Stimulated activated CD4-positive, alpha-beta T cell treated with anti-CD3 and anti-CD28 coated beads, Interleukin-4, amount 100 ng/mL, for 48 hours (primary cell): ENCODE measurements at regions not wholly inside any gene's neighbourhood (a gene's known extent, or its start where the extent isn't known, plus 50 kb on each side); places are given as distances from the start of the nearest gene placed in this dataset.
A peak's percentile ranks its signal among the peaks of the same experiment; 100 is the strongest.

Experiments used
- DNase-seq, 2 donors: peaks; one replicate each; pipeline ENCODE4 v3.0.0-alpha.2; 2020; ENCODE audit warnings: low read depth in 2 of 2

DNA sequence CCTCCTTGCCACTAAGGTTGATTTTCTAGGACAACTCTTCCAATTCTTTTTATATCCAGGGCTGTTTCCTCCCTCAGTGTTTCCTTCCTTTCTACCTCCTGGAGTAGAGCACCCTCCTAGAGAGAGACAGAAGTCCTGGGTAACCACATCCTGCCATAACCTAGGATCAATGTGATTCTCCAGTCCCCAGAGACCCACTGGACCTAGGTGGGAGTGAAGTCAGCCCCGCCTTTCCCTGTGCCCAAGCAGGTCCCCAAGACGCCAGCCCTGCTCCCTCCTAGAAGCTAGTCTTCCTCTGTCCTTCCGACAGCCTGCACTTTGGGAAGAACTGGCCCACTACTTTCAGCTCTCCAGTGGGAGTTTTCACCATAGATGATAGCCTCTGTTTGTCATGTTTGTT is 166.8 kb upstream of the PLEKHG7 start:
- DNase-seq = no peak

DNA sequence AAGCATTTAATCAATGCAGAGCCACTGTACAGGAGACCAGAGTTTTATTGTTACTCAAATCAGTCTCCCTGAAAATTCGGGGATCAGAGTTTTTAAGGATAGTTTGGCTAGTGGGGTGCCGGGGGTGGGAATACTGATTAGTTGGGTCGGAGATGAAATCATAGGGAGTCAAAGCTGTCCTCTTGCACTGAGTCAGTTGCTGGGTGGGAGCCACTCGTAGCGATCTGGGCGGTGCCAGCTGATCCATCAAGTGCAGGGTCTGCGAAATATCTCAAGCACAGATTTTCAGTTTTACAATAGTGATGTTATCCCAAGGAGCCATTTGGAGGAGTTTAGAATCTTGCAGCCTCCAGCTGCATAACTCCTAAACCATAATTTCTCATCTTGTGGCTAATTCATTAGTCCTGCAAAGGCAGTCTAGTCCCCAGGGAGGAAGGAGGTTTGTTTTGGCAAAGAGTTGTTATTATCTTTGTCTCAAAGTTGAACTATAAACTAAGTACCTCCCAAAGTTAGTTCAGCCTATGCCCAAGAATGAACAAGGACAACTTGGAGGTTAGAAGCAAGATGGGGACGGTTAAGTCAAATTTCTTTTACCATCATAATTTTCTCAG is 169.4 kb upstream of the PLEKHG7 start:
- DNase-seq = no peak

DNA sequence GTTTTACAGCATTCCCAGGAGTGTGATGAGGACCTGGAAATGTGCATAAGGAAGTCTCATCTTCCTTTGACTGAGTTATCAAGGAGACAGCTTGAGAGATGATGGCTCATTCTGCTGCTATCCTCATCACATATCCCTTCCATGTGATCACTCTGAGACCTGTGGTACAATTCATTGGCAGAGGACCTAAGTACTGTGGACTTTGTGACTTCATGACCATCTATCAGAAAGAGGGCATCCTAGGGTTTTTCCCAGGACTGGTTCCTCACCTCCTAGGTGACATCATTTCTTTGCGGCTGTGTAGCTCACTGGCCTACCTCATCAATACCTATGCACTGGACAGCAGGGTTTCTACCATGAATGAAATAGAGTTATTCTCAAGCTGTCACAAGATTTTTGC is 172.1 kb upstream of the PLEKHG7 start:
- DNase-seq = no peak

DNA sequence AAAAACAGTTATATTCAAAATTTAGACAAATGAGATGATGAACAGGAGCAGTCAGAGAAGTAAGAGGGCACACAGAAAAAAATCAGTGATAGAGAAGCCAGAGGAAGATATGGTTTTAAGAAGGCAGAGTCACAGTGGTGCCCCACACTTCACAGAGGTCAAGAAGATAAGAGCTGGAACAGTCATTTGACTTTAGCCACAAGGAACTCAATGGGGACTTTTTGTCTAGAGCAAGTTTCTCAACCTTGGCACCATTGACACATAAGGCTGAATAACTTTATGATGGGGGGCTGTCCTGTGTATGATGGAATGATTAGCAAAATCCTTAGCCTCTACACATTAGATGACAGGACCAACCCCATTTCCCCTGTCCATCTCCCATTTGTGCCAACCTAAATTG is 172.8 kb upstream of the PLEKHG7 start:
- no peak for DNase-seq

DNA sequence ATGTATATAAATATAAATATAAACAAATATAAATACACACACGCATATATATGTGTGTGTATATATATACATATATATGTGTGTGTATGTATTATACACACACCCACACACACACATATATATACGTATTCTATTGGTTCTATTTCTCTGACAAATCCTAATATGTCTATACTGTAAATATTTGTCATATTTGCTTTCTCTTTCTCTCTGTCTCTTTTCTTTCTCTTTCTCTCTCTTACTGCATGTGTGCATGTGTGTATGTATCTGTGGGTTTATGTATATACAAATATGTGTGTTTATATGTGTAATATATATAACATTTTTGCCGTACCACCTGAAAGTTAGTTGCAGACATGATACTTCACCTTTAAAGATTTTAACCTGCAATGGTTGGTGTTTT is 174.2 kb upstream of the PLEKHG7 start:
- no peak for DNase-seq

DNA sequence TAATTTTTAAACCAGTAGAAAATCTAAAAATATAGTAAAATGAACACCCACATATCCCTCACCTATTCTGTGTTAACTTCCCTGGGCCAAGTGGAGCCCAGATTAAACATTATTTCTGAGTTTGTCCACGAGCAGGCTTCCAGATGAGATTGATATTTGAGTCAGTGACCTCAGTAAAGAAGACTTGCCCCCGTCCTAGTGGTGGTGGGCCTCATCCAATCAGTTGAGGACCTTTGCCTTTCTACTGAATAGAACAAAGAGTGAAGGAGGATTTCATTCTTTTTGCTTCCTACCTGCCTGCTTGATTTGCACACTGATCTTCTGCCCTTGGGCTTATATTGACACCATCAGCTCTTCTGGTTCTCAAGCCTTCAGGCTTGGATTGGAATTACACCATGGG is 174.7 kb upstream of the PLEKHG7 start:
- no peak for DNase-seq

DNA sequence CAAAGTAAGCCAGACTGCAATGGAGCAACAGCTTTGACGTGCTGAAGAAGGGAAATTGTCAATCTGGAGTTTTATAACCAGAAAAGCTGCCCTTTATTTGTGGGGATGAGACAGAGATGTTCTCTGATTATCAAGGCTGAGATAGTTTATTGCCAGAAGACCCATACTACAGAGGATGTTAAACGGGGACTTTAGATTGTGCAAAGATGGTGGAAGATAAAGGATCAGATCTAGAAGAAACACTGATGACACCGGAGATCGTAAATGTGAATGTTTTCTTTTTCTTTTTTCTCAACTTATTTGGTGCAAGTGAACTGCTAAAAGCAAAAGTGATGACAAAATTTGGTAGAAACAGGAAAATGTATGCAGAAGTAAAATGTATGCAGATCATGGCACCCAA is 178.3 kb upstream of the PLEKHG7 start:
- no peak for DNase-seq

DNA sequence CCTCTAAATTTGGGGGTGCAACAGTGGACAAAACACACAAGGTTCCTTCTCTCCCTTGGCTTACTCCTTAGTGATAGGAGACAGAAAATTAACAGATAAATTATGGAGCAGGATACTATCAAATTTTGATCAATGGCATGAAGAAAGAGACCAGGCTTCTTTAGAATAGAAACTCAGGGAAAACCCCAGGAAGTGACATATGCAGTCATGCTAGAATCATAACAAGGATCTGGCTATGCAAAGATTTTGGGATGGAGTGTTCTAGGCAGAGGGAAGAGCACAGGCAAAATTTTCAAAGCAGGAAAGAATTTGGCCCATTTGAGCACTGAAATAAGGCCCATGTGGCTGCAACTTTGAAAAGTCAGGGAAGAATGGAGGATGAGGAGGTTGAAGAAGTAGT is 182.3 kb upstream of the PLEKHG7 start:
- no peak for DNase-seq

DNA sequence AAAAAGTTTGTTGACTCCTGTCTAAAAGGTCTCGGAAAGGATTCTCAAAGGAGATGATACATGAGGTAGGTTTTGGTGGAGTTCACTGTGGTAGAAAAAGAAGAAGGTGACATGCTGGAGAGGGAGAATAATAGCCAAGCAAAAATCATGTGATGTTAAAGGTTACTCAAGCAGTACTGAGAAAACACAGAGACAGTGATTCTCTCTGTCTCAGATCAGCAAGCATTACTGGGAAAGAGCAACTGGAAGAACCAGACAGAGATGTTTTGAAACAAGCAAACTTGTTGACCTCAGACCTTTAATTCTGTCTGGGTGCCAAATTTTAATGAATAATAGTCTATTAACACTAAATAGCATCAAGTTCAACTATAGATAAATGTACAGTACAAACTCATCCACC is 183.5 kb upstream of the PLEKHG7 start:
- no peak for DNase-seq

DNA sequence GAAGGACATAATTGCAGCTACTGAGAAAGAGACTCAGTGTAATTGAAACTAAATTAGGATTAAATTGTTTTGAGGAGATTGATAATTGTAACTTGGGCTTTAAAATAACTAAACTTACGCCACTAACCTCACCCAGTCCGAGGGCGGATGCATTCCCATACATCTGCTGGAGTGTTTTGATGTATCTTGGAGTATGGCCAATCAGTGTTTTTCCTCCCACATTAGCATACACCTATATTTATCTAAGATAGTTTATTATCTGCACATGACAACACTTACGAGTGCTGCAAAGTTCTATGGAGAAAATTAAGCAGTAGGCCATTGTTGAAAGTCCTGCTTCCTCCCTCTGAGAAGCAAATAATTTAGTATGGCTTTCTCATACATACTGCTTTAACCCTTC is 184.7 kb upstream of the PLEKHG7 start:
- DNase-seq = no peak

DNA sequence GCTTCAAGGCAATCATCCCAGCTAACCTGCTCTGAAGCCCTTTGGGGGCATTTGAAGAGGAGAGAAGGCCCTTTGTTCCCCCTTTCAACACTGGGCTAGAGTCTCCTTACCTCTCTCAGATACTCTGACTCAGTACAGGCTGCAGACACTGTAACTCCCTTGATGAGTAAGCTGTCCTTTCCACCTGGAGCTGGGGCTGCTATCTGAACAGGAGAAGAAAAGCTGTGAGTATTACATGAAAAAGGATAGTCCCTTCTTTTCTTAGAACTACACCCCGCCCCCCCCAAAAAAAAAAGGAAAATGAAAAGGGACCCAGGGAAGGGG is 186.6 kb upstream of the PLEKHG7 start:
- DNase-seq = no peak

DNA sequence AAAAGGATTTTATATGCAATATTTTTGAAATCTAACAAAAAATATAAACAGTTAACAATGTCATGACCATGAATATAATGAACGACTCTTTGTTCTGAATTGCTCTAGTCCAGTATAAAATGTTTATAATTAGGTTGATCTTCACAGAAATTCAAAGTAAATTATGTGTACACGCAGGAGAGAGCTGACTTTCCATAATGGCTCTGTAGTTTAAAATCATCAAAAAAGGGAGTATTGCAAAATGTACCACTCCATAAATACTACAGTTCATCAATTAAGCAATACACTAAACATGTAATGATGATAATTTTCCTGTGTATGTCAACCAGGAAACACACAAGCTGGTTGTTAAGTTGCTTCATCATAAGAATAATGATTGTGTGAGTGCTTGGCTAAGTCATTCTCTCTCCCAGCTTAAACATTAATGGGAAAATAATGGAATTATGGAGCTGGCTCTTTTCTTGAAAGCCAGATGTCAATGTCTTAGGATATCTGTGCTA is 189.5 kb upstream of the PLEKHG7 start:
- no peak for DNase-seq

DNA sequence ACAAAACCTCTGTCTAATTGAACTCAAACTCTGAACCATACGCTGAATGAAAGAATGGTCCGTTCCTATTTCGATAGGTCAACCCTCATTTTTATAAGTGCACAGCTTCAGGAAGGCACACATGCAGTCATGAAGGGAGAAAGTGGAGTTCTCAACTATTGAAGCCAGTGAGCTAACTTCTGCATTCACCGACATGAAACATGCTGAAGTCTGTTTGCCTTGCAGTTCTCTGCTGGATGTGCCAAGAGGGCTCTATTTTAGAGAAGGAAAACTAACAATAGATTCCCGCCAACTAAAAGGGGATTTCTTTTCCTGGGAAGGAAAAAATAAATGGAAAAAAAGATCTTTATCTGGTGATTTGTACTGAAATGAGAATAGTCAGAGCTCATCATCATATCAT is 191.0 kb upstream of the PLEKHG7 start:
- DNase-seq = no peak

DNA sequence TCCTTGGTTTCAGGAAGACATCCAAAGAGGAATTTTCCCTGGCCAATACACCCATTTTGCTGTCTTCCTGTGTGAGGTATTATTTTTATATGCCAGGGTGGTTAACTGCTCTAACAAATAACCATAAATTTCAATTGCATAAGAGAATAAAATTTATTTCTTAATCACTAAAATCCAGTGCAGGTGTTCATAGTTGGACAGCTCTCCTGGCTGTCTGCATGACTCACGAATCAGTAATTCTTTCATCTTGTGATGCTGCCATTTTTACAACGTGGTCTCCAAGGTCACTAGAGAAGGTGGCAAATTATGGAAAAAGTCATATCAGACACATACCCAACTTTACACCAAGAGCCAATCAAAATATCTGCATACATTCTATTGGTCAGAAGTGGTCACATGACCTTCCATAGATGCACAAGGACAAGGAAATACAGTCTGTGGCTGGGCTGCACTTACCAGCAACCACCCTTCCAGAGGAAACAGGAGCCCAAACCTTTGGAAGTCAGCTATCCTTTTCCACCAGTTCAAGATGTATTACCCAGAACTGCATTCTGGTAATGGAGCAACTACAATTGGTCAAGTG is 193.5 kb upstream of the PLEKHG7 start:
- no peak for DNase-seq

DNA sequence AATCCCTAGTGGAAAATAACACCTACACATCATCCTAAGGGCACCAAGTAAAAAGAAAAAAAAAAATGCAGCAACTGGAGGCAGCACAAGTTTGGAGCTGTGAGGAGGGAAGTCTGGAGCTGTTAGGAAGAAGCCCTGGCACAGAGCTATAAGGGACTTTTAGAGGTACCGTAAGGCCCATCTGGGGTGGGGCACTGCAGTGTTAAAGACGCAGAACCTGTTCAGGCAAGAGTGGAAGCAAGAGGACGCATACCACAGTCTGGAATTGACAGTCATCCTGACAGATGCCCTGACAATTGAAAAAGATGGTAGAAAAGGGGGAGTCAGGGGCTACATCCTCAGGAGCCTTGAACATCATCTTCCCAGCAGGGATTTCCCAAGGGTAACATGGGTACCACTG is 195.9 kb upstream of the PLEKHG7 start:
- no peak for DNase-seq

DNA sequence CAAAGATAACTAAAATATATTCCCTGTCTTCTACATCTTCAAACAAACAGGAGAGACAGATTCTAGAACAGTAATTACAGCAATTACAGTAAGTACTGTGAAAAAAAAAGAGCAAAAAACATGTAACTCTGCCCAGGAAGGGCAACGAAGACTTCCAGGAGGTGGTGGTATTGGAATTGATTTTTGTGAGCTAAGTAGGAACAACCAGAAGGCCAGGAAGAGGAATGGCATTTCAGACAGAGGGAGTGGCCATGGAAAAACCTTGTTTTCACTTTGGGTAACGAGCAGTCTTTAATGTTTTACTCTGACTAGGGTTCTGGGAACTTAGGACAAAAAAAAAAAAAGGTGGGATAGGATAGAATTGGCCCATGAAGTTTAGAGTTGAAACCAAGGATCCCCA is 196.3 kb upstream of the PLEKHG7 start:
- DNase-seq = no peak

DNA sequence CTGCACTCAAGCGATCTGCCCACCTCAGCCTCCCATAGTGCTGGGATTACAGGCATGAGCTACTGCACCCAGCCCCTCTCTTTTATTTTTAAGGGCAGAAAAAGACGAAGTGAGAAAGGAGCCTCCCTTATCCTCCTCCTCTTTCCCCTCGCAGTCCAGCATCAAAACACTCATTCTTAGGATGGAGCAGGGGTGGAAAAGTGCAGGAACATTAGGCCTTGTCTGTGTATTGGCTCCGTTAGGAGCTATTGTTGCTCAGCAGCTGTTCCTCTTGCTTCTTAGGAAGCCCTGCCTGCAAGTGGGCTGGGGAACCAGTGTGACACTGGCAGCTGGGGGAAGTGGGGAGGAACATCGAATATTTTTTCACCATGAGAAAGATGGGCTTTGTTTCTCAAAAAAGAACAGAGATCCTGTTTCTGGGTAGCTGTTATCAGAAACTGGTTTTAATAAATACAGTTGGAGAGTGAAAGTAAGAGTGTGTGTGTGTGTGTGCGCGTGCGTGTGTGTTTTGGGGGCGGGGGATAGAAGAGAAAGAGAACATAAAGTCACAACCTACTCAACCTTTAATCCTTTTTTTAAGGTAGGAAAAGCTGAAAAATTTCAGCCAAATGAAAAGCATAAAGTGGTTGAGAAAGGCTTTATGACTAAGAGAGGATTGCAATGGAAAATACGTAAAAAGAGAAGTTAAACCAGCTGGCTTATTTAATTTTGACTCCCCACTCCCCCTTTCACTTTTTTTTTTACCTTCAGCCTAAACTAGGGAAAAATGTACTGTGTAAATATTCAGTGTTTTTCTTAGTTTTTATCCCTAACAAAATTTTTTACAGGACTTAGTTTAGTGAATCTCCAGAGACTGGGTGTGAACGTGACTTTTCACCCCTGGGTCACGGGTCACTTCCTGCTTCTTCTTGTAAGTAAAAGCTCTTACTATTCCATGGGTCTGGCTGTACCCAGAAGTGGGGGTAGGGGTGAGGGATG is 197.2 kb upstream of the PLEKHG7 start:
- peak in 1 of 2 donors; percentile 47 for DNase-seq

DNA sequence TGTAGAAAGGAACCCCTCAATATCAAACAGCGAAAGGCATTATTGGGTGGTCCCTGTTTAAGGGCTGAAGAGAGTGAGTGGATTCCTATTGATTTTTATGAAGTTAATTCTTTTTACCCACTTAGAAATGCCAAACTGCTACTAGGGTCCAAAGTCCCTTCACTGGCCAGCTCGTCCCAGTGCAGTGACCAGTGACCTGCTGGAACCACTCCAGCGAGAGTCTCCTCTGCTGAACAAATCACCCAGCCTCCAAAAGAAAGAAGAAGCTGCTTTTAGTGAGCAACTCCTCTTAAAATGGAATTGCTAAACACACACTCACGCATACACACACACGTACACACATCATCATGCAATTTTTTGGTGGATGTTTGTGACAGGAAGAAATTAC is 198.2 kb upstream of the PLEKHG7 start:
- DNase-seq = no peak

DNA sequence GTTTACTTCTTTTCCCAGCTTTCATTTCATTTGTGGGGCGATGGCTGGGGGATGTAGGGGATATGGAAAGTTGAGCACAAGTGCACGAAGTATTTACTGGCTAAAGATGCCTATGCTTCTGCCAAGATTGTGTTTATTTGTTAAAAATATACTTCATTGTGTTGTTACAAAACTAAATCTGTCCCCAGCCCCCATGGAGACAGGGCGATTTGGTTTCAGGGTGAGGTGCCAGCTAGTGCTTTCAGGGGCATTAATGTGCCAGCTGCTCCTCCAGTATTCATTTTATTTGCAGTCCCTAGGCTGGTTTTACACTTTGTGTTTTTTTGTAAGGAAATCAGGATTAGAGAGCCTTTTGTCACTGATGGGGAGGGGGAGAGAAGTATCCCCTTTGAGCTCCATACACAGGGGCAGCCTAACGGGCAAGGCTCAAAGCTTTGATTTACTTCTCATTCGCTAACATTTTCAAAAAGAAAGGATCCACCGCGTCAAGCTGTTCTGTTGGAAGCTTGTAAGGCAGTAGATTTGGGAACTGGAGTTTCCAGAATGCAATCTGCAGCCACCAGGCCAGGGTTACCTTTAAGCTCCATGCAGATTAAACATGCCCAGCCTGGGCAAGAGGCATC is 198.7 kb upstream of the PLEKHG7 start:
- no peak for DNase-seq

DNA sequence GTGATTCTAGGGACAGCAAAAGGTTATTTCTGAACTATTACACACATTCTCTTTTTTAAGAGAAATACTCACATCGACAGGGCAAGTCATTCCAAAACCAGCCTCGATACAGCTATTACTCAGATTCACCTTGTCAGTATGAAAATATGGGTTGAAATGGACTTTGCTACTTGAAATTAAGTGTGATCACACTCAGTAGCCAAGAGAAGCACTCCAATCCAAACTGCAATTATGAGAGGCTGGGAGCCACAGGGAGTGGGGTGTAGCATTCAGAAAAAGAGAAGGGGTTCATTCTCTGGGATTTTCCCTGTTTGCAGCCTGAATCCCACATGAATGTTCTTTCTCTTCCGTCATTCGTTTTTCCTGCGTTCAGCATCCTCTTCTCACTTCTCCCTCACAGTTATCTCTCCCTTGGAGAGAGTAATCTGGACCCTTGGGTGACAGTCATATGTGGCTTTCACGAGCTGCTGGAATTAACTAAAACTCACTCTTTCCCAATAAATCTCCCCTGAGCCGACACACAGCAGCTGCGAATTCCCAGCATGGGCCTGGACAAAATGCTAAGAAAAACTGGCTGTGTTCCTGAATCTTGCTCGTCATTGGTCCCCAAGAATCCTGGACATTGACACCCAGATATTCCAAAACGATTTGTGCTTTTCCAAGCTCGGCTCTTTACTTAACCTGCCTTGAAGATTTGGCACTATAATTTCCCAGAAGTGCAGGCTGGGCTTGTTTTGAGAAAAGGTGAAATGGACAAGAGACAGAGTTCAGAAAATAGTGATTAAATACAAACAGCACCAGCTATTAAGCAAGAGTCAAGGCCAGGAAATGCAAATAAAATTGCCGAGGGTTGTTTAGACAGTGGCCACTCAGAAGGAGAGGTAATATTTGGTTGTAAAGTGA is 199.5 kb upstream of the PLEKHG7 start:
- peak in 1 of 2 donors; percentile 28 for DNase-seq

DNA sequence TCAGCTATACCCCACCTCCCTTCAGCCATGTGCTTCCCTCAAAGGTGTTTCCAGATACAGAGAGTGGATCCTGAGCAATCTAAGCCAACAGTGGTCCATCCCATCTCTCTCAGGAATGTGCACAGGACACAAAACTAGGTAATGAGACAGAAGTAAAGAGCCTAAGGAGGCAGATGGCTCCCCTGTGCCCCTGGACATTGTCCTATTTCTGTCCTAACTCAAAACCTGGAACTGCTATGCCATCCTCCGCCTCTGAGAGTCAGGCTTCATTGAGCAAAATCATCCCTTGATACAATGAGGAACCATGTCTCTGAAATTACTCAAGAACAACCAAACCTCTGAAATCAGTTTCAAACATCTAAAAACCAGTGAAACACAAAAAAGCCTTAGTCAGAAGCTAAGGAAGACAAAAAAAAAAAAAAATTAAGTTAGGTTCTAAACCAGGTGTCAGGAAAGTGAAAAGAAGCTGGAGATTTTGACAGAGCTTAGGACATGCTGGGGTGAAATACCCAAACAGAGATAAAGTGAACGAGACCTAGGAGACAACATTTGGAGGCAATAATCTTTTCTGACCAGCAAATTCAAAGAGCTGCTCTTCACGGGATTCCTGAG is 200.3 kb upstream of the PLEKHG7 start:
- no peak for DNase-seq
